SK-N-SH treated with all-trans-retinoic acid at 6 μM for 48 hours (cell line): ENCODE measurements at regions not wholly inside any gene's neighbourhood (a gene's known extent, or its start where the extent isn't known, plus 50 kb on each side); places are given as distances from the start of the nearest gene placed in this dataset.
"Not testable (repeated sequence)": the region's sequence is repeated elsewhere in the genome, so short reads cannot be mapped to it uniquely, and the experiment has no call there.

Experiments
- ATAC-seq: fragments of 200-7000 bp; cut with Tn5 transposase; 3 replicates; pipeline ENCODE4 v1.9.1; 2020; ENCODE audit warnings: mild to moderate bottlenecking, moderate library complexity

GRCh38 chr7:150141525-150142345 lies 181.4 kb upstream of the LRRC61 start:
- not testable (repeated sequence) for ATAC-seq

GRCh38 chr7:150146124-150146523 lies 177.0 kb upstream of the LRRC61 start:
- ATAC-seq: not testable (repeated sequence)

DNA sequence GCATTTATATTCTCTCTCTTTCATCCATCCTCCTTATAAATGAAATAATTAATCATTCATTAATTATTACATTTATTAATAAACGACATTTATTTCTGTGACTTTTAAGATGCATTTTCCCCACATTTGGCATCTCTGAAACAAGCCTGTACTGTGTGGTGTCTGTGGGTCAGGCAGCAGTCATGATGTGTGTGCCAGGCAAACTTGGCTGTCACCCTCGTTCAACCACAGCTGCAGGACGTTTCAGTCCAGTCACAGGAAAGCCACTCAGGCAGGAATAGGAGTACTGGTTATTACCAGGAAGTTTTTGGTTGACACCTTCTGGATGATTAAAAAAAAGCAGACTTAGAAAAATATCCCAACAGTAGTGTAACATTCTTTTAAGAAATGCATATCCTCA lies 175.6 kb upstream of the LRRC61 start:
- not testable (repeated sequence) for ATAC-seq

GRCh38 chr7:150156015-150156414 lies 167.1 kb upstream of the LRRC61 start:
- not testable (repeated sequence) for ATAC-seq

DNA sequence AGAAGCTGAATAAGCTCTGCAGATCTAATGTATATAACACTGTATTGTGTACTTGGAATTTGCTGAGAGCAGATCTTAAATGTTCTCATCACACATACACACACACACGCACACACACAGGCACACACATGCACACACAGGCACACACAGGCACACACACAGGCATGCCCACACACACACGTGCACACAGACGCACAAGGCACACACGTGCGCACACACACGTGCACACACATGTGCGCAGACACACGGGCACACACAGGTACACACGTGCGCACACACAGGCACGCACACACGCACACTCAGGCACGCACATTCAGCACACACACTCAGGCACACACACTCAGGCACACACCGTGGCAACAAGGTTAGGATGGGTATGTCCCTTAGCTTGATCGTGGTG lies 164.5 kb upstream of the LRRC61 start:
- not testable (repeated sequence) for ATAC-seq

DNA sequence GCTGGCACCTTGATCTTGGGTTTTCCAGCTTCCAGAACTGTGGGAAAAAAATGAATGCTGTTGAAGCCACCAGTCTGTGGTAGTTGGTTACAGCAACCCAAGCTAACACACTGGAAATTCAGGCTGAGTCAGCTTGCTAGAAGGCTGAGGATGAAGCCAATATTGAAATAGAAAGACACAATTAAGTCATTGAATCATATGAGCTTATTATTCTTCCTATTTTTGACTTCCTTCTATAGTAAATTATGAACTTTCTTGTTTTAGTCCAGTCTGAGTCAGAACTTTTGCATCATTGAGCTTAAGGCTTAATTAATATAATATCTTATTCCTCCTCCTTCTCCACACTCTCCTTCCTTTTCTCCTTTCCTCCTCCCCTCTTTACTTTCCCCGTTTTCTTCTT lies 153.6 kb upstream of the LRRC61 start:
- ATAC-seq: not testable (repeated sequence)

DNA sequence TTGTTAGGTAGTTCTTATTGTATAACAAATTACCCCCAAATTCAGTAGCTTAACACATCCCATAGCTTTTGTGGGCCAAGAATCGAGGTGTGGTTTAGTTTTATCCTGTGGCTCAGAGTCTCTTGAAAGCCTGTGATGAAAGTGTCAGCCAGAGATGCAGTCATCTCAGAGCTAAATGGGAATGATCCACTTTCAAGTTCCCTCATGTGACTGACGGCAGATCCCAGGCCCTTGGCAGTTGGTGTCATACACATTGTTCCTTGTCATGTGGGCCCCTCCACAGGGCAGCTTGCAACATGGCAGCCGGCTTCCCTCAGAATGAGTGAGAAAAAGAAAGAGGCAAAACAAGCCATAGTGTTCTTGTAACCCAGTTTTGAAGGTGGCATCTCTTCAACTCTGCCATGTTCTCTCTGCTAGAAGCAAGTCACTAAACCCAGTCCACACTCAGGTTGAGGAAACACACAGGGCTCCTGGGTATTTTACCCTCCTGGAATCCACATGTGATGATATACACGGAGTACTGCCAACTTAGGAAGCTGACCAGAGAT lies 153.1 kb upstream of the LRRC61 start:
- ATAC-seq: not testable (repeated sequence)

DNA sequence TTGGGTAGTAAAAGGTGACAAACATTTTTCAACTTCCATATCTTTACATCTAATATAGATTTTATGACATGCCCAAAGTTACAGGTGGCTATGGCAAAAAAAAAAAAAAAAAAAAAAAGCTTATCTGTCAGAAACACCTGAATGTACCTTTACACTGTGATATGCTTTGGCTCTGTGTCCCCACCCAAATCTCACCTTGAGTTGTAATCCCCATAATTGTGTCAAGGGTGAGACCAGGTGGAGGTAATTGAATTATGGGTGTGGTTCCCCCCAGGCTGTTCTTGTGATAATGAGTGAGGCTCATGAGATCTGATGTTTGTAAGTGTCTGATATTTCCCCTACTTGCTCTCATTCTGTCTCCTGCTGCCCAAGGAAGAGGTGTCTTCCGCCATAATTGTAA lies 139.6 kb upstream of the LRRC61 start:
- not testable (repeated sequence) for ATAC-seq

DNA sequence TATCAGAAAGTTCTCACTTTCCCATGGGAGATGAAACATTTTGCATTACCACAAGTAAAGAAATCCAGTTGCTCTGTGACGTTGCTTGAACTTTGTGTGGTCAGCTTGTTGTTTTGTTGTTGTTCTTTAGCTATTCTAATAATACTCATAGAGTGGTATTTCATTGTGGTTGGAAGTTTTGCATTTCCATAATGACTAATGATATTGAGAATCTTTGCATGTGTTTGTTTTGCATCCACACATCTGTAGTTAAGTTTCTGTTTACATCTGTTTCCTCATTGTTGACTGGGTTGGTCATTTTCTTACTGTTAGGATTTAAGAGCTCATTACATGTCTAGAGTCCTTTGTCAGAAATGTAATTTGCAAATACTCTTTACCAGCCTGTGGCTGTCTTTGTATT lies 133.2 kb upstream of the LRRC61 start:
- ATAC-seq: not testable (repeated sequence)

DNA sequence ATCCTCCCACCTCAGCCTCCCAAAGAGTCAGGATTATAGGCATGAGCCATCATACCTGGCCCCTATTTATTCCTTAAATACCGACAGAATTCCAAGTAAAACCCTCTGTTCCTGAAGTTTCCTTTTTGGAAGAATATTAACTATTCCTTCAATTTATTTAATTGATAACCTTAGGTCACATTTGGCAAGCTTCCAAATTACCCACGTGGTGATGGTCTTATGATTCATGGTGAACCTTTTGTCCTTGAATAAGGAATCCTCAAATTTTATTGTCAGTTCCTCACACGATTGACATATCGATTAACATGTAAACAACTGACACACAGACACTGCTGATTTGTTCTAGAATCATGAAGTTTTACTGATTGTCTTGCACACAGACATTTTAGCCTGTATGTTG lies 130.6 kb upstream of the LRRC61 start:
- ATAC-seq: not testable (repeated sequence)

DNA sequence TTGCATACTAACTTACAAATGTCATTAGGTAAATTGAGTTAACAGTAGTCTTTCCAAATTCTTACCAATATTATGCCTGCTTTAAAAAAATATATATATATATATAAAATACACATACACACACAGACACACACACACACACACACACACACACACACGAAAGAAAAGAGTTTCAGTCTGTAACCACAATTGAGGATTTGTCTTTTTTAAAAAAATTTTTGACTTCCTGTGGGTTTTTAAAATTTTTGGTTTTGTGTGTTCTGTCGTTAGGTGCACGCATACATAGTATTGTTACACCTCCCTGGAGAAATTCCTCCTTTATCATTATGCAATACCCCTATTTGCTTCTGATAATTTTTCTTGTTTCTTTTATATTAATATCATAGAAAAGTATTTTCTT lies 129.3 kb upstream of the LRRC61 start:
- not testable (repeated sequence) for ATAC-seq
